NT2/D1 (cell line): ENCODE measurements at regions not wholly inside any gene's neighbourhood (a gene's known extent, or its start where the extent isn't known, plus 50 kb on each side); places are given as distances from the start of the nearest gene placed in this dataset.

Experiments
- YY1 ChIP-seq: IDR thresholded peaks from 2 replicates; pipeline ENCODE4 v1.6.1; 2011; ENCODE audit not compliant: insufficient read length, insufficient read depth
- ZNF274 ChIP-seq: IDR thresholded peaks from 2 replicates; pipeline ENCODE4 v1.6.1; 2011; ENCODE audit warnings: mild to moderate bottlenecking, low read depth, low read length

- TF ChIP-seq ZNF274 (no peak), YY1 (no peak)
Measured at GRCh38 chr9:135277219-135278201, 190.0 kb downstream of the OLFM1 start.
